ENCODE measurements at regions not wholly inside any gene's neighbourhood (a gene's known extent, or its start where the extent isn't known, plus 50 kb on each side); places are given as distances from the start of the nearest gene placed in this dataset.
A peak's percentile ranks its signal among the peaks of the same experiment; 100 is the strongest.

- POLR2A ChIA-PET = interaction anchor here (1.7 kb wide), 1 partner anchor 143 kb away, joined by 5 read pairs; the partner anchor contains the start of gene KLF6
- CTCF ChIA-PET = no interaction called here
- peaks cover 0 to 54% (median 0%) of the 10 kb centered on the region in 7 donors for H3K4me1 Mint-ChIP-seq
Observed at GRCh38 chr10:3928569-3928968, 143.6 kb upstream of the KLF6 start.

GRCh38 chr10:3928078-3928477, 143.1 kb upstream of the KLF6 start:
- Mint-ChIP-seq H3K27me3 (no peaks in the 10 kb centered on the region), H3K4me1 (peaks cover 0 to 49% (median 0%) of the 10 kb centered on the region in 7 donors), H3K4me3 (no peak overlapping the region), H3K36me3 (peaks cover 0 to 21% (median 0%) of the 10 kb centered on the region in 5 donors), H3K27ac (no peak overlapping the region), H3K9me3 (peaks cover 0 to 7% (median 0%) of the 10 kb centered on the region in 11 donors)
- DNase-seq (no peak), ATAC-seq (no peak)
- Histone ChIP-seq H3K27me3 (ENCODE audit: control insufficient read depth in 2 of 2, insufficient read depth in 2 of 2, low read length in 2 of 2) (no peaks in the 10 kb centered on the region), H3K4me1 (ENCODE audit: control insufficient read depth in 2 of 2, insufficient read depth in 2 of 2, low read length in 2 of 2) (no peaks in the 10 kb centered on the region), H3K36me3 (ENCODE audit: control insufficient read depth in 2 of 3, insufficient read depth in 3 of 3, low read length in 3 of 3) (no peaks in the 10 kb centered on the region), H3K9me3 (ENCODE audit: control insufficient read depth in 2 of 3, low read length in 3 of 3) (no peaks in the 10 kb centered on the region), H3K27ac (ENCODE audit: low read depth, low read length) (no peak overlapping the region), H3K4me3 (ENCODE audit: low read length) (no peak overlapping the region)
- intact Hi-C loops (cut with micrococcal nuclease) = no loop called here
- ChIA-PET POLR2A (interaction anchor here (1.7 kb wide), 1 partner anchor 143 kb away, joined by 5 read pairs; the partner anchor contains the start of gene KLF6), CTCF (no interaction called here)

More at GRCh38 chr10:3928569-3928968, 143.6 kb upstream of the KLF6 start:
- H3K36me3 ChIP-seq (ENCODE audit: control insufficient read depth in 2 of 3, insufficient read depth in 3 of 3, low read length in 3 of 3) = no peaks in the 10 kb centered on the region
- H3K4me3 ChIP-seq (ENCODE audit: low read length) = no peak overlapping the region
- H3K27me3 Mint-ChIP-seq = no peaks in the 10 kb centered on the region
- H3K27ac Mint-ChIP-seq = no peak overlapping the region
- H3K4me3 Mint-ChIP-seq = no peak overlapping the region
- ATAC-seq (no peak), DNase-seq (no peak)
- no peaks in the 10 kb centered on the region for H3K27me3 ChIP-seq (ENCODE audit: control insufficient read depth in 2 of 2, insufficient read depth in 2 of 2, low read length in 2 of 2)
- H3K27ac ChIP-seq (ENCODE audit: low read depth, low read length) = no peak overlapping the region
- peaks cover 0 to 23% (median 0%) of the 10 kb centered on the region in 5 donors for H3K36me3 Mint-ChIP-seq
- intact Hi-C loops (cut with micrococcal nuclease) = no loop called here
- peaks cover 0 to 8% (median 0%) of the 10 kb centered on the region in 11 donors for H3K9me3 Mint-ChIP-seq
- H3K4me1 ChIP-seq (ENCODE audit: control insufficient read depth in 2 of 2, insufficient read depth in 2 of 2, low read length in 2 of 2) = no peaks in the 10 kb centered on the region
- no peaks in the 10 kb centered on the region for H3K9me3 ChIP-seq (ENCODE audit: control insufficient read depth in 2 of 3, low read length in 3 of 3)

- no peaks in the 10 kb centered on the region for H3K9me3 ChIP-seq (ENCODE audit: control insufficient read depth in 2 of 3, low read length in 3 of 3)
- Mint-ChIP-seq H3K27me3 (no peaks in the 10 kb centered on the region), H3K4me3 (peak overlapping the region in 1 of 10 donors; percentile 1), H3K27ac (peak overlapping the region in 1 of 9 donors; percentile 73), H3K36me3 (peaks cover 0 to 17% (median 0%) of the 10 kb centered on the region in 5 donors), H3K9me3 (peaks cover 0 to 5% (median 0%) of the 10 kb centered on the region in 11 donors), H3K4me1 (peaks cover 0 to 39% (median 0%) of the 10 kb centered on the region in 7 donors)
- H3K27me3 ChIP-seq (ENCODE audit: control insufficient read depth in 2 of 2, insufficient read depth in 2 of 2, low read length in 2 of 2) = no peaks in the 10 kb centered on the region
- no peaks in the 10 kb centered on the region for H3K36me3 ChIP-seq (ENCODE audit: control insufficient read depth in 2 of 3, insufficient read depth in 3 of 3, low read length in 3 of 3)
- H3K4me3 ChIP-seq (ENCODE audit: low read length) = no peak overlapping the region
- intact Hi-C loops (cut with micrococcal nuclease) = no loop called here
- DNase-seq (no peak), ATAC-seq (no peak)
- H3K27ac ChIP-seq (ENCODE audit: low read depth, low read length) = no peak overlapping the region
- ChIA-PET POLR2A (interaction anchor here (1.2 to 1.7 kb wide), 2 partner anchors 9 to 142 kb away, joined by 3 to 5 read pairs; partner anchors contain the start of gene KLF6), CTCF (no interaction called here)
- H3K4me1 ChIP-seq (ENCODE audit: control insufficient read depth in 2 of 2, insufficient read depth in 2 of 2, low read length in 2 of 2) = no peaks in the 10 kb centered on the region
Observed at GRCh38 chr10:3926675-3927525, 141.9 kb upstream of the KLF6 start.

- intact Hi-C loops (cut with micrococcal nuclease) = no loop called here
- Histone ChIP-seq H3K36me3 (ENCODE audit: control insufficient read depth in 2 of 3, insufficient read depth in 3 of 3, low read length in 3 of 3) (no peaks in the 10 kb centered on the region), H3K4me3 (ENCODE audit: low read length) (no peak overlapping the region), H3K27me3 (ENCODE audit: control insufficient read depth in 2 of 2, insufficient read depth in 2 of 2, low read length in 2 of 2) (no peaks in the 10 kb centered on the region), H3K9me3 (ENCODE audit: control insufficient read depth in 2 of 3, low read length in 3 of 3) (no peaks in the 10 kb centered on the region), H3K4me1 (ENCODE audit: control insufficient read depth in 2 of 2, insufficient read depth in 2 of 2, low read length in 2 of 2) (no peaks in the 10 kb centered on the region), H3K27ac (ENCODE audit: low read depth, low read length) (no peak overlapping the region)
- ATAC-seq (no peak), DNase-seq (no peak)
- Mint-ChIP-seq H3K4me1 (peaks cover 0 to 34% (median 0%) of the 10 kb centered on the region in 7 donors), H3K36me3 (peaks cover 0 to 15% (median 0%) of the 10 kb centered on the region in 5 donors), H3K27me3 (no peaks in the 10 kb centered on the region), H3K4me3 (no peak overlapping the region), H3K27ac (peak overlapping the region in 1 of 9 donors; percentile 73), H3K9me3 (peaks cover 0 to 5% (median 0%) of the 10 kb centered on the region in 11 donors)
- CTCF ChIA-PET = no interaction called here
- POLR2A ChIA-PET = interaction anchor here (1.2 kb wide), 1 partner anchor 9 kb away, joined by 3 read pairs; no protein-coding TSS in a partner anchor
Observed at GRCh38 chr10:3926258-3926657, 141.2 kb upstream of the KLF6 start.

GRCh38 chr10:3925184-3925583, 140.2 kb upstream of the KLF6 start:
- intact Hi-C loops (cut with micrococcal nuclease) = no loop called here
- H3K9me3 Mint-ChIP-seq = peaks cover 0 to 5% (median 0%) of the 10 kb centered on the region in 11 donors
- no peak for DNase-seq
- no peak for ATAC-seq
- H3K27ac Mint-ChIP-seq = peak overlapping the region in 1 of 9 donors; percentile 38
- ChIA-PET CTCF (no interaction called here), POLR2A (no interaction called here)
- H3K4me3 Mint-ChIP-seq = no peak overlapping the region
- Histone ChIP-seq H3K27ac (ENCODE audit: low read depth, low read length) (no peak overlapping the region), H3K9me3 (ENCODE audit: control insufficient read depth in 2 of 3, low read length in 3 of 3) (no peaks in the 10 kb centered on the region), H3K4me3 (ENCODE audit: low read length) (no peak overlapping the region), H3K36me3 (ENCODE audit: control insufficient read depth in 2 of 3, insufficient read depth in 3 of 3, low read length in 3 of 3) (no peaks in the 10 kb centered on the region), H3K4me1 (ENCODE audit: control insufficient read depth in 2 of 2, insufficient read depth in 2 of 2, low read length in 2 of 2) (no peaks in the 10 kb centered on the region), H3K27me3 (ENCODE audit: control insufficient read depth in 2 of 2, insufficient read depth in 2 of 2, low read length in 2 of 2) (no peaks in the 10 kb centered on the region)
- H3K36me3 Mint-ChIP-seq = peaks cover 0 to 15% (median 0%) of the 10 kb centered on the region in 5 donors
- peaks cover 0 to 30% (median 0%) of the 10 kb centered on the region in 7 donors for H3K4me1 Mint-ChIP-seq
- no peaks in the 10 kb centered on the region for H3K27me3 Mint-ChIP-seq

GRCh38 chr10:3924344-3924743, 139.3 kb upstream of the KLF6 start:
- H3K27ac ChIP-seq (ENCODE audit: low read depth, low read length) = no peak overlapping the region
- DNase-seq (no peak), ATAC-seq (no peak)
- no peaks in the 10 kb centered on the region for H3K9me3 ChIP-seq (ENCODE audit: control insufficient read depth in 2 of 3, low read length in 3 of 3)
- ChIA-PET POLR2A (interaction anchor here (0.6 kb wide), 1 partner anchor 119 kb away, joined by 3 read pairs; no protein-coding TSS in a partner anchor), CTCF (no interaction called here)
- Mint-ChIP-seq H3K4me3 (no peak overlapping the region), H3K27ac (no peak overlapping the region), H3K27me3 (no peaks in the 10 kb centered on the region), H3K36me3 (peaks cover 0 to 13% (median 0%) of the 10 kb centered on the region in 5 donors), H3K9me3 (peaks cover 0 to 5% (median 0%) of the 10 kb centered on the region in 11 donors), H3K4me1 (peaks cover 0 to 30% (median 0%) of the 10 kb centered on the region in 7 donors)
- no peak overlapping the region for H3K4me3 ChIP-seq (ENCODE audit: low read length)
- intact Hi-C loops (cut with micrococcal nuclease) = no loop called here
- no peaks in the 10 kb centered on the region for H3K4me1 ChIP-seq (ENCODE audit: control insufficient read depth in 2 of 2, insufficient read depth in 2 of 2, low read length in 2 of 2)
- H3K36me3 ChIP-seq (ENCODE audit: control insufficient read depth in 2 of 3, insufficient read depth in 3 of 3, low read length in 3 of 3) = no peaks in the 10 kb centered on the region
- H3K27me3 ChIP-seq (ENCODE audit: control insufficient read depth in 2 of 2, insufficient read depth in 2 of 2, low read length in 2 of 2) = no peaks in the 10 kb centered on the region

Data from naive thymus-derived CD4-positive, alpha-beta T cell (primary cell).